Mesenchymal stem cell (in vitro differentiated cells and primary cell): ENCODE measurements at regions not wholly inside any gene's neighbourhood (a gene's known extent, or its start where the extent isn't known, plus 50 kb on each side); places are given as distances from the start of the nearest gene placed in this dataset.
"Not testable (repeated sequence)": the region's sequence is repeated elsewhere in the genome, so short reads cannot be mapped to it uniquely, and the experiment has no call there.

Source experiments
- DNase-seq: peaks from one replicate; pipeline ENCODE4 v3.0.0-alpha.2; 2013
- H2AFZ ChIP-seq: one replicate; pipeline ENCODE4 v1.6.1; 2013; ENCODE audit warnings: low read depth, mild to moderate bottlenecking, control low read depth, inconsistent platforms, low read length, moderate library complexity
- H2AK5ac ChIP-seq: 2 replicates; pipeline ENCODE4 v1.6.1; 2013; ENCODE audit warnings: low read length, moderate library complexity, mild to moderate bottlenecking, inconsistent platforms; ENCODE audit not compliant: severe bottlenecking
- H2BK120ac ChIP-seq: one replicate; pipeline ENCODE4 v1.6.1; 2013; ENCODE audit warnings: low read depth, mild to moderate bottlenecking, inconsistent platforms, low read length, moderate library complexity
- H2BK12ac ChIP-seq, 2 experiments: one replicate each; pipeline ENCODE4 v1.6.1; 2013; ENCODE audit warnings: inconsistent platforms in 2 of 2, low read length in 2 of 2, mild to moderate bottlenecking in 2 of 2, moderate library complexity in 2 of 2, control low read depth in 1 of 2
- H2BK15ac ChIP-seq: one replicate; pipeline ENCODE4 v1.6.1; 2013; ENCODE audit warnings: mild to moderate bottlenecking, low read depth, inconsistent platforms; ENCODE audit not compliant: poor library complexity, severe bottlenecking
- H2BK5ac ChIP-seq: 2 replicates; pipeline ENCODE4 v1.6.1; 2013; ENCODE audit warnings: low read depth, mild to moderate bottlenecking, low read length, control low read depth, inconsistent platforms; ENCODE audit not compliant: poor library complexity, severe bottlenecking
- H3K14ac ChIP-seq, 2 experiments: one replicate each; pipeline ENCODE4 v1.6.1; 2013; ENCODE audit warnings: inconsistent platforms in 2 of 2, low read length in 2 of 2, control low read depth in 1 of 2, mild to moderate bottlenecking in 1 of 2, moderate library complexity in 1 of 2
- H3K18ac ChIP-seq, 2 experiments: one replicate each; pipeline ENCODE4 v1.6.1; 2013; ENCODE audit warnings: inconsistent platforms in 2 of 2, low read length in 2 of 2, control low read depth in 1 of 2, low read depth in 1 of 2, mild to moderate bottlenecking in 1 of 2
- H3K23ac ChIP-seq, 2 experiments: one replicate each; pipeline ENCODE4 v1.6.1; 2013; ENCODE audit warnings: inconsistent platforms in 2 of 2, low read length in 2 of 2, mild to moderate bottlenecking in 2 of 2, moderate library complexity in 2 of 2, control low read depth in 1 of 2
- H3K27ac ChIP-seq: 2 replicates; pipeline ENCODE4 v1.5.1; 2013; ENCODE audit warnings: mild to moderate bottlenecking, moderate library complexity, low read length, control low read depth, inconsistent platforms; ENCODE audit not compliant: poor library complexity, severe bottlenecking
- H3K27me3 ChIP-seq, 2 experiments: 2 replicates each; pipeline versions ENCODE4 v1.6.1 to v1.7.0; 2013; ENCODE audit warnings: low read length in 2 of 2, mild to moderate bottlenecking in 2 of 2, moderate library complexity in 2 of 2, control low read depth in 1 of 2, inconsistent platforms in 1 of 2; ENCODE audit not compliant: control insufficient read depth in 1 of 2, insufficient read depth in 1 of 2
- H3K36me3 ChIP-seq, 2 experiments: 2 replicates each; pipeline versions ENCODE4 v1.6.1 to v1.7.0; 2013; ENCODE audit warnings: low read length in 2 of 2, control low read depth in 1 of 2, inconsistent platforms in 1 of 2, low read depth in 1 of 2, mild to moderate bottlenecking in 1 of 2; ENCODE audit not compliant: insufficient read depth in 2 of 2, control insufficient read depth in 1 of 2
- H3K4ac ChIP-seq, 2 experiments: one replicate each; pipeline ENCODE4 v1.6.1; 2013; ENCODE audit warnings: inconsistent platforms in 2 of 2, low read length in 2 of 2, mild to moderate bottlenecking in 2 of 2, moderate library complexity in 2 of 2, control low read depth in 1 of 2, low read depth in 1 of 2
- H3K4me1 ChIP-seq: 2 replicates; pipeline ENCODE4 v1.6.1; 2013; ENCODE audit warnings: low read depth, low read length, control low read depth; ENCODE audit not compliant: control insufficient read depth, insufficient read depth
- H3K4me2 ChIP-seq: 2 replicates; pipeline ENCODE4 v1.6.1; 2013; ENCODE audit warnings: low read length, mild to moderate bottlenecking, inconsistent platforms; ENCODE audit not compliant: poor library complexity, severe bottlenecking
- H3K4me3 ChIP-seq, 2 experiments: 2 replicates each; pipeline versions ENCODE4 v1.5.1 to v1.7.0; 2013; ENCODE audit warnings: low read length in 2 of 2, mild to moderate bottlenecking in 2 of 2, control low read depth in 1 of 2, low read depth in 1 of 2; ENCODE audit not compliant: insufficient read depth in 1 of 2
- H3K79me1 ChIP-seq: replicated peaks from 2 replicates; pipeline ENCODE4 v1.6.1; 2013; ENCODE audit warnings: mild to moderate bottlenecking, control low read depth, low read length, inconsistent platforms; ENCODE audit not compliant: poor library complexity, severe bottlenecking
- H3K9ac ChIP-seq: 2 replicates; pipeline ENCODE4 v1.7.0; 2013; ENCODE audit warnings: mild to moderate bottlenecking, low read length, moderate library complexity
- H3K9me3 ChIP-seq: 2 replicates; pipeline ENCODE4 v1.7.0; 2013; ENCODE audit warnings: mild to moderate bottlenecking, low read length; ENCODE audit not compliant: control insufficient read depth
- H4K8ac ChIP-seq: one replicate; pipeline ENCODE4 v1.6.1; 2013; ENCODE audit warnings: inconsistent platforms, mild to moderate bottlenecking, low read length, moderate library complexity
- H4K91ac ChIP-seq: one replicate; pipeline ENCODE4 v1.6.1; 2013; ENCODE audit warnings: mild to moderate bottlenecking, low read length, inconsistent platforms
- WGBS: methylation state at CpG from one replicate; pipeline ENCODE4 v1.1.7; 2013; ENCODE audit warnings: mixed read lengths; 5-methylcytosine and 5-hydroxymethylcytosine counted together

DNA sequence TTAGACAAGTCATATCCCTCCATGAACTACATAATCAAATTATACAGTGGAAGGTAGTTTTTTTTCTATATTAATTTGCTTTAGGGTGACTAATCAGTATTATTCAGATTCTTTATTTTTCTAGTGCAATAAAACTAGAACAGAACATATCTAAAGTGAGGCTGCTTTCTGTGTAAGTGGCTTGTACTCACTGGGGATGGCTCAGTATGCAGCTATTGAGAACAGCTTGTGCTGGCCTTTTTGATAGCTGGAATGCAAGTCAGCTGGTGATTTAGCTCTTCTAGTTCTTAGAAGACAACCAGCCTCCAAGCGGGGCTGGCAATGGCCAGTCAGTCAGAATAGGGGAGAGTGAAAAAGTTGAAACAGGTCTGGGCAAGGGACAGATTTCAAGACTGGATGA lies 119.4 kb downstream of the BLID start:
- Histone ChIP-seq H3K27me3 (no peaks in the 10 kb centered on the region), H3K18ac (no peak overlapping the region), H2BK120ac (no peak overlapping the region), H4K8ac (no peak overlapping the region), H3K9ac (no peak overlapping the region), H3K27ac (no peak overlapping the region), H3K4ac (no peak overlapping the region), H3K4me2 (no peak overlapping the region), H3K4me1 (no peaks in the 10 kb centered on the region), H3K79me1 (no peaks in the 10 kb centered on the region), H4K91ac (no peak overlapping the region), H2BK12ac (no peak overlapping the region), H3K23ac (no peak overlapping the region), H3K9me3 (no peaks in the 10 kb centered on the region), H2BK15ac (no peak overlapping the region), H2BK5ac (no peak overlapping the region), H3K4me3 (no peak overlapping the region), H3K14ac (no peak overlapping the region), H2AK5ac (no peak overlapping the region), H2AFZ (no peak overlapping the region), H3K36me3 (no peaks in the 10 kb centered on the region)
- WGBS: 85% methylated on average over 1 of the region's 1 CpG
- no peak for DNase-seq

GRCh38 chr11:121983901-121984300 lies 132.1 kb downstream of the BLID start:
- Histone ChIP-seq H3K9me3 (no peaks in the 10 kb centered on the region), H3K27me3 (no peaks in the 10 kb centered on the region), H2AFZ (no peak overlapping the region), H3K14ac (no peak overlapping the region), H2BK5ac (no peak overlapping the region), H3K23ac (no peak overlapping the region), H3K4me3 (no peak overlapping the region), H3K9ac (no peak overlapping the region), H4K91ac (no peak overlapping the region), H3K4me2 (no peak overlapping the region), H3K4ac (no peak overlapping the region), H3K36me3 (no peaks in the 10 kb centered on the region), H3K4me1 (no peaks in the 10 kb centered on the region), H3K18ac (no peak overlapping the region), H3K27ac (no peak overlapping the region), H3K79me1 (no peaks in the 10 kb centered on the region), H2AK5ac (no peak overlapping the region), H4K8ac (no peak overlapping the region), H2BK120ac (no peak overlapping the region), H2BK12ac (no peak overlapping the region), H2BK15ac (no peak overlapping the region)
- WGBS: no CpG with 5 or more reads among the region's 3 CpGs
- DNase-seq: no peak

GRCh38 chr11:121977914-121978313 lies 138.1 kb downstream of the BLID start:
- H3K4me1 ChIP-seq, H3K79me1 ChIP-seq, H3K27ac ChIP-seq, H2BK12ac ChIP-seq, H3K14ac ChIP-seq, H3K23ac ChIP-seq, H3K9me3 ChIP-seq, H3K4me3 ChIP-seq, H2AK5ac ChIP-seq, H2BK120ac ChIP-seq, H4K91ac ChIP-seq, H3K36me3 ChIP-seq, H2AFZ ChIP-seq, H2BK5ac ChIP-seq, H3K4ac ChIP-seq, H3K18ac ChIP-seq, H3K9ac ChIP-seq, H2BK15ac ChIP-seq, H3K4me2 ChIP-seq, H4K8ac ChIP-seq, H3K27me3 ChIP-seq: not testable (repeated sequence)
- peak; percentile 47 for DNase-seq

- Histone ChIP-seq H3K4me2 (no peak overlapping the region), H4K8ac (no peak overlapping the region), H3K36me3 (no peaks in the 10 kb centered on the region), H3K9ac (no peak overlapping the region), H2AFZ (no peak overlapping the region), H3K4me1 (no peaks in the 10 kb centered on the region), H2BK15ac (no peak overlapping the region), H3K79me1 (no peaks in the 10 kb centered on the region), H2BK120ac (no peak overlapping the region), H3K4ac (no peak overlapping the region), H3K4me3 (no peak overlapping the region), H2BK12ac (no peak overlapping the region), H3K27ac (no peak overlapping the region), H3K23ac (no peak overlapping the region), H4K91ac (no peak overlapping the region), H3K18ac (no peak overlapping the region), H3K27me3 (no peaks in the 10 kb centered on the region), H3K14ac (no peak overlapping the region), H2BK5ac (no peak overlapping the region), H2AK5ac (no peak overlapping the region), H3K9me3 (no peaks in the 10 kb centered on the region)
- 100% methylated on average over 1 of the region's 2 CpGs for WGBS
- no peak for DNase-seq
Measured at GRCh38 chr11:121968638-121969037, 147.4 kb downstream of the BLID start.
